Keratinocyte (primary cell): ENCODE measurements at regions not wholly inside any gene's neighbourhood (a gene's known extent, or its start where the extent isn't known, plus 50 kb on each side); places are given as distances from the start of the nearest gene placed in this dataset.

Source experiments
- DNase-seq: peaks from one replicate; pipeline ENCODE4 v3.0.0-alpha.2; 2011; ENCODE audit warnings: low read depth, missing footprints, low spot score
- FAIRE-seq: peaks from 2 replicates; lab custom pipeline; 2011; peaks lifted over from hg19 to GRCh38; lab: Jason Lieb, UNC
- H2AFZ ChIP-seq: 2 replicates; pipeline ENCODE4 v1.6.0; 2012; ENCODE audit warnings: low read length, control low read depth, inconsistent platforms; ENCODE audit not compliant: control insufficient read depth
- H3K27ac ChIP-seq: 2 replicates; pipeline ENCODE4 v1.5.1; 2011; ENCODE audit warnings: low read length; ENCODE audit not compliant: control insufficient read depth, insufficient read depth
- H3K27me3 ChIP-seq: 3 replicates; pipeline ENCODE4 v1.6.0; 2011; ENCODE audit warnings: low read length; ENCODE audit not compliant: control insufficient read depth, insufficient read depth; ENCODE audit errors: extremely low read depth
- H3K36me3 ChIP-seq, 2 experiments: 2 replicates in 1 of 2; 3 replicates in 1 of 2; pipeline ENCODE4 v1.5.1; 2011; ENCODE audit warnings: low read length in 2 of 2, mild to moderate bottlenecking in 1 of 2; ENCODE audit not compliant: control insufficient read depth in 2 of 2, insufficient read depth in 2 of 2; ENCODE audit errors: extremely low read depth in 1 of 2
- H3K4me1 ChIP-seq: 3 replicates; pipeline ENCODE4 v1.5.1; 2011; ENCODE audit warnings: low read length; ENCODE audit not compliant: control insufficient read depth, insufficient read depth; ENCODE audit errors: extremely low read depth
- H3K4me2 ChIP-seq: 3 replicates; pipeline ENCODE4 v1.6.0; 2011; ENCODE audit warnings: low read depth, low read length; ENCODE audit not compliant: control insufficient read depth, insufficient read depth; ENCODE audit errors: extremely low read depth
- H3K4me3 ChIP-seq, 3 experiments: fragments of 200-600 bp in 1 of 3; sonication (generic) in 1 of 3; 2 replicates in 2 of 3; 3 replicates in 1 of 3; pipeline ENCODE4 v1.5.1; 2011 to 2016; ENCODE audit warnings: low read length in 3 of 3, mild to moderate bottlenecking in 3 of 3, control low read depth in 2 of 3, inconsistent platforms in 1 of 3, low read depth in 1 of 3, mixed read lengths in 1 of 3, mixed run types in 1 of 3, moderate library complexity in 1 of 3; ENCODE audit not compliant: control insufficient read depth in 2 of 3, insufficient read depth in 2 of 3; ENCODE audit errors: extremely low read depth in 1 of 3
- H3K79me2 ChIP-seq: 2 replicates; pipeline ENCODE4 v1.6.0; 2012; ENCODE audit warnings: low read length; ENCODE audit not compliant: control insufficient read depth, insufficient read depth
- H3K9ac ChIP-seq: 3 replicates; pipeline ENCODE4 v1.6.0; 2011; ENCODE audit warnings: low read length; ENCODE audit not compliant: control insufficient read depth, insufficient read depth; ENCODE audit errors: extremely low read depth
- H3K9me1 ChIP-seq: 3 replicates; pipeline ENCODE4 v1.6.0; 2011; ENCODE audit warnings: low read length; ENCODE audit not compliant: control insufficient read depth, insufficient read depth; ENCODE audit errors: extremely low read depth
- H3K9me3 ChIP-seq: 2 replicates; pipeline ENCODE4 v1.5.1; 2012; ENCODE audit warnings: low read depth, low read length; ENCODE audit not compliant: control insufficient read depth
- H4K20me1 ChIP-seq: 3 replicates; pipeline ENCODE4 v1.6.0; 2011; ENCODE audit warnings: low read length; ENCODE audit not compliant: control insufficient read depth, insufficient read depth; ENCODE audit errors: extremely low read depth
- EZH2 ChIP-seq: IDR thresholded peaks from one replicate; pipeline ENCODE4 v1.6.1; 2012; ENCODE audit warnings: inconsistent platforms, mild to moderate bottlenecking, low read length, moderate library complexity
- dilution Hi-C: fragments of 300-500 bp; cut with MboI; formaldehyde crosslinking; loops from one replicate; pipeline ENCODE4 v1.7.0; 2020; ENCODE audit warnings: low sequenced_read_pairs; ENCODE audit not compliant: extremely low pct_ligation_motif_present
- TF ChIP-seq, protein P1 (sequence below), 3 experiments: IDR thresholded peaks in 1 of 3; conservative IDR thresholded peaks in 1 of 3; optimal IDR thresholded peaks in 1 of 3; 2 replicates in 2 of 3; 3 replicates in 1 of 3; pipeline versions ENCODE3 to v1.5.1; 2011; ENCODE audit warnings: low read length in 3 of 3, mild to moderate bottlenecking in 3 of 3, moderate library complexity in 2 of 3, control low read depth in 1 of 3, inconsistent platforms in 1 of 3; ENCODE audit not compliant: insufficient read depth in 2 of 3; ENCODE audit errors: extremely low read depth in 1 of 3

DNA sequence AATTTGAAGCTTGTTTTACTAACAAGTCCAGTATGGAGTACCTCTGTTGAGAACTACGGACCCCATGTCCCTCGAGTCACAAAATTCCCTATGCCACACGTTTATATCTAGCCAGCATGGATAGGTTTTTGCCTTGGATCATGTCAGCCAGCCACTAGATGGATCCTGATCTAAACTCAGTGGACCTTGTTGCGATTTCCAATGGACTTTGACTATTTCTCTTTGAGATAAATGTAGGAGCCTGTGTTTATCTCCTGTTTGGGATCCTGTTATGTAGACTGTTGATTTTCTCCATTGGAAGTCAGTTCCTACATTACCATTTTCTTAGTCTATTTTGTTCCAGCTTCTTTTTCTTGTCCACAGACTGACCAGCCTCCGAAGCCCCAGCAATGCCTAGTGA, 127.1 kb upstream of the BMAL1 start:
- Histone ChIP-seq H3K27ac (no peak overlapping the region), H3K9me3 (no peaks in the 10 kb centered on the region)

DNA sequence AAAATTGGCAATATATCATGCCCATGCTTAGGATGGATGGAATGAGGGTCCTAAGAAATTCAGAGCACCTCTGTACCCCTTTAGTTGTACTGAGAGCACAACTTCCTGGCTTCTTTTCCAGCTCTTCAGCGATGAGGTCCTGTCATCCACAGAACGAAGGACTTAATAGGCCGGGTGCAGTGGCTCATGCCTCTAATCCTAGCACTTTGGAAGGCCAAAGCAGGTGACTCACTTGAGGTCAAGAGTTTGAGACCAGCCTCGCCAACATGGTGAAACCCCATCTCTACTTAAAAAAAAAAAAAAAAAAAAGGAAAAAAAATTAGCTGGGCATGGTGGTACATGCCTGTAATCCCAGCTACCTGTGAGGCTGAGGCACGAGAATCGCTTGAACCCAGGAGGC, 125.3 kb upstream of the BMAL1 start:
- H3K9me3 ChIP-seq = no peaks in the 10 kb centered on the region
- H3K9me1 ChIP-seq = no peaks in the 10 kb centered on the region
- no peak for DNase-seq

More for the DNA sequence above, 127.1 kb upstream of the BMAL1 start:
- no peak for DNase-seq
- no peak overlapping the region for H3K4me2 ChIP-seq
- H4K20me1 ChIP-seq = no peaks in the 10 kb centered on the region
- H3K79me2 ChIP-seq = no peaks in the 10 kb centered on the region
- H3K36me3 ChIP-seq = no peaks in the 10 kb centered on the region
- no peak overlapping the region for H3K9ac ChIP-seq
- no peaks in the 10 kb centered on the region for H3K27me3 ChIP-seq
- H3K4me3 ChIP-seq = no peak overlapping the region
- TF ChIP-seq, protein P1, sequence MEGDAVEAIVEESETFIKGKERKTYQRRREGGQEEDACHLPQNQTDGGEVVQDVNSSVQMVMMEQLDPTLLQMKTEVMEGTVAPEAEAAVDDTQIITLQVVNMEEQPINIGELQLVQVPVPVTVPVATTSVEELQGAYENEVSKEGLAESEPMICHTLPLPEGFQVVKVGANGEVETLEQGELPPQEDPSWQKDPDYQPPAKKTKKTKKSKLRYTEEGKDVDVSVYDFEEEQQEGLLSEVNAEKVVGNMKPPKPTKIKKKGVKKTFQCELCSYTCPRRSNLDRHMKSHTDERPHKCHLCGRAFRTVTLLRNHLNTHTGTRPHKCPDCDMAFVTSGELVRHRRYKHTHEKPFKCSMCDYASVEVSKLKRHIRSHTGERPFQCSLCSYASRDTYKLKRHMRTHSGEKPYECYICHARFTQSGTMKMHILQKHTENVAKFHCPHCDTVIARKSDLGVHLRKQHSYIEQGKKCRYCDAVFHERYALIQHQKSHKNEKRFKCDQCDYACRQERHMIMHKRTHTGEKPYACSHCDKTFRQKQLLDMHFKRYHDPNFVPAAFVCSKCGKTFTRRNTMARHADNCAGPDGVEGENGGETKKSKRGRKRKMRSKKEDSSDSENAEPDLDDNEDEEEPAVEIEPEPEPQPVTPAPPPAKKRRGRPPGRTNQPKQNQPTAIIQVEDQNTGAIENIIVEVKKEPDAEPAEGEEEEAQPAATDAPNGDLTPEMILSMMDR (optimal IDR thresholded peaks at IDR 0.05 in 1 of 3, IDR thresholded peaks at IDR 0.05 in 1 of 3, conservative IDR thresholded peaks at IDR 0.05 in 1 of 3; ENCODE audit: extremely low read depth in 1 of 3, insufficient read depth in 2 of 3, low read length in 3 of 3) = no peak
- no peaks in the 10 kb centered on the region for H3K9me1 ChIP-seq
- no peaks in the 10 kb centered on the region for H3K4me1 ChIP-seq
- no peak overlapping the region for H2AFZ ChIP-seq
- no peak for FAIRE-seq
- dilution Hi-C loops = loop anchor here (25.0 kb wide), 1 partner anchor 163 kb away; no protein-coding TSS in a partner anchor

More for the DNA sequence above, 125.3 kb upstream of the BMAL1 start:
- H3K79me2 ChIP-seq = no peaks in the 10 kb centered on the region
- TF ChIP-seq, protein P1 (optimal IDR thresholded peaks at IDR 0.05 in 1 of 3, IDR thresholded peaks at IDR 0.05 in 1 of 3, conservative IDR thresholded peaks at IDR 0.05 in 1 of 3; ENCODE audit: extremely low read depth in 1 of 3, insufficient read depth in 2 of 3, low read length in 3 of 3) = no peak
- no peak for TF ChIP-seq EZH2
- no peak for FAIRE-seq
- H3K4me3 ChIP-seq = no peak overlapping the region
- H3K9ac ChIP-seq = no peak overlapping the region
- H3K36me3 ChIP-seq = no peaks in the 10 kb centered on the region
- no peaks in the 10 kb centered on the region for H4K20me1 ChIP-seq
- no peaks in the 10 kb centered on the region for H3K27me3 ChIP-seq
- dilution Hi-C loops = loop anchor here (25.0 kb wide), 1 partner anchor 165 kb away; no protein-coding TSS in a partner anchor
- H3K27ac ChIP-seq = no peak overlapping the region
- H3K4me2 ChIP-seq = no peak overlapping the region
- no peak overlapping the region for H2AFZ ChIP-seq
- no peaks in the 10 kb centered on the region for H3K4me1 ChIP-seq
